22Rv1 (cell line): ENCODE measurements at regions not wholly inside any gene's neighbourhood (a gene's known extent, or its start where the extent isn't known, plus 50 kb on each side); places are given as distances from the start of the nearest gene placed in this dataset.

ENCODE experiments used
- ZFX ChIP-seq: fragments of 450-650 bp; IDR thresholded peaks from 2 replicates; pipeline ENCODE4 v1.6.1; 2017; ENCODE audit warnings: antibody characterized with exemption, borderline replicate concordance
- TF ChIP-seq, protein P1 (sequence below): fragments of 450-650 bp; IDR thresholded peaks from 2 replicates; pipeline ENCODE4 v1.5.1; 2017; ENCODE audit warnings: mild to moderate bottlenecking

GRCh38 chr15:53102483-53102882, 312.3 kb upstream of the ONECUT1 start:
- TF ChIP-seq, protein P1, sequence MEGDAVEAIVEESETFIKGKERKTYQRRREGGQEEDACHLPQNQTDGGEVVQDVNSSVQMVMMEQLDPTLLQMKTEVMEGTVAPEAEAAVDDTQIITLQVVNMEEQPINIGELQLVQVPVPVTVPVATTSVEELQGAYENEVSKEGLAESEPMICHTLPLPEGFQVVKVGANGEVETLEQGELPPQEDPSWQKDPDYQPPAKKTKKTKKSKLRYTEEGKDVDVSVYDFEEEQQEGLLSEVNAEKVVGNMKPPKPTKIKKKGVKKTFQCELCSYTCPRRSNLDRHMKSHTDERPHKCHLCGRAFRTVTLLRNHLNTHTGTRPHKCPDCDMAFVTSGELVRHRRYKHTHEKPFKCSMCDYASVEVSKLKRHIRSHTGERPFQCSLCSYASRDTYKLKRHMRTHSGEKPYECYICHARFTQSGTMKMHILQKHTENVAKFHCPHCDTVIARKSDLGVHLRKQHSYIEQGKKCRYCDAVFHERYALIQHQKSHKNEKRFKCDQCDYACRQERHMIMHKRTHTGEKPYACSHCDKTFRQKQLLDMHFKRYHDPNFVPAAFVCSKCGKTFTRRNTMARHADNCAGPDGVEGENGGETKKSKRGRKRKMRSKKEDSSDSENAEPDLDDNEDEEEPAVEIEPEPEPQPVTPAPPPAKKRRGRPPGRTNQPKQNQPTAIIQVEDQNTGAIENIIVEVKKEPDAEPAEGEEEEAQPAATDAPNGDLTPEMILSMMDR = no peak
- no peak for TF ChIP-seq ZFX
